ENCODE measurements at regions not wholly inside any gene's neighbourhood (a gene's known extent, or its start where the extent isn't known, plus 50 kb on each side); places are given as distances from the start of the nearest gene placed in this dataset.

DNA sequence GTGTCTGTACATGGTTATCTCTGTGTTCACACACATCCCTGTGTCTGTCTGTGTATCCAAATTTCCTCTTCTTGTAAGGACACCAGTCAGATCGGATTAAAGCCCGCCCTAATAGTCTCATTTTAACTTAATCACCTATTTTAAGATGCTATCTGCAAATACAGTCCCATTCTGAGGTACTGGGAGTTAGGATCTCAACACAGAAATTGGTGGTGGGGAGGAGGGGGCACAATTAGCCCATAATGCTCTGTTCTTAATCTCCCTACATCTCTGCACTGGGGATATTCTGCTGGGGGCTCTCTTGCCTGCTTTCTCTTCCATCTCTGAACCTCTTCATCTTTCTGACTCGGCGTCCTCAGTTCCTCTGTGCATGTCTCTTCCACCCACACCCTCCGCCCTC, 320.7 kb downstream of the CDC5L start:
- TF ChIP-seq, protein P1, sequence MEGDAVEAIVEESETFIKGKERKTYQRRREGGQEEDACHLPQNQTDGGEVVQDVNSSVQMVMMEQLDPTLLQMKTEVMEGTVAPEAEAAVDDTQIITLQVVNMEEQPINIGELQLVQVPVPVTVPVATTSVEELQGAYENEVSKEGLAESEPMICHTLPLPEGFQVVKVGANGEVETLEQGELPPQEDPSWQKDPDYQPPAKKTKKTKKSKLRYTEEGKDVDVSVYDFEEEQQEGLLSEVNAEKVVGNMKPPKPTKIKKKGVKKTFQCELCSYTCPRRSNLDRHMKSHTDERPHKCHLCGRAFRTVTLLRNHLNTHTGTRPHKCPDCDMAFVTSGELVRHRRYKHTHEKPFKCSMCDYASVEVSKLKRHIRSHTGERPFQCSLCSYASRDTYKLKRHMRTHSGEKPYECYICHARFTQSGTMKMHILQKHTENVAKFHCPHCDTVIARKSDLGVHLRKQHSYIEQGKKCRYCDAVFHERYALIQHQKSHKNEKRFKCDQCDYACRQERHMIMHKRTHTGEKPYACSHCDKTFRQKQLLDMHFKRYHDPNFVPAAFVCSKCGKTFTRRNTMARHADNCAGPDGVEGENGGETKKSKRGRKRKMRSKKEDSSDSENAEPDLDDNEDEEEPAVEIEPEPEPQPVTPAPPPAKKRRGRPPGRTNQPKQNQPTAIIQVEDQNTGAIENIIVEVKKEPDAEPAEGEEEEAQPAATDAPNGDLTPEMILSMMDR (IDR thresholded peaks at IDR 0.05; ENCODE audit: poor library complexity, severe bottlenecking) = no peak
- TF ChIP-seq POLR2AphosphoS5 (IDR thresholded peaks at IDR 0.05) = no peak
- TF ChIP-seq RAD21 (conservative IDR thresholded peaks at IDR 0.05) = no peak
- TF ChIP-seq EZH2 (IDR thresholded peaks at IDR 0.05; ENCODE audit: borderline replicate concordance, insufficient read depth, low read length, poor library complexity, severe bottlenecking) = no peak
- TF ChIP-seq, protein P2, sequence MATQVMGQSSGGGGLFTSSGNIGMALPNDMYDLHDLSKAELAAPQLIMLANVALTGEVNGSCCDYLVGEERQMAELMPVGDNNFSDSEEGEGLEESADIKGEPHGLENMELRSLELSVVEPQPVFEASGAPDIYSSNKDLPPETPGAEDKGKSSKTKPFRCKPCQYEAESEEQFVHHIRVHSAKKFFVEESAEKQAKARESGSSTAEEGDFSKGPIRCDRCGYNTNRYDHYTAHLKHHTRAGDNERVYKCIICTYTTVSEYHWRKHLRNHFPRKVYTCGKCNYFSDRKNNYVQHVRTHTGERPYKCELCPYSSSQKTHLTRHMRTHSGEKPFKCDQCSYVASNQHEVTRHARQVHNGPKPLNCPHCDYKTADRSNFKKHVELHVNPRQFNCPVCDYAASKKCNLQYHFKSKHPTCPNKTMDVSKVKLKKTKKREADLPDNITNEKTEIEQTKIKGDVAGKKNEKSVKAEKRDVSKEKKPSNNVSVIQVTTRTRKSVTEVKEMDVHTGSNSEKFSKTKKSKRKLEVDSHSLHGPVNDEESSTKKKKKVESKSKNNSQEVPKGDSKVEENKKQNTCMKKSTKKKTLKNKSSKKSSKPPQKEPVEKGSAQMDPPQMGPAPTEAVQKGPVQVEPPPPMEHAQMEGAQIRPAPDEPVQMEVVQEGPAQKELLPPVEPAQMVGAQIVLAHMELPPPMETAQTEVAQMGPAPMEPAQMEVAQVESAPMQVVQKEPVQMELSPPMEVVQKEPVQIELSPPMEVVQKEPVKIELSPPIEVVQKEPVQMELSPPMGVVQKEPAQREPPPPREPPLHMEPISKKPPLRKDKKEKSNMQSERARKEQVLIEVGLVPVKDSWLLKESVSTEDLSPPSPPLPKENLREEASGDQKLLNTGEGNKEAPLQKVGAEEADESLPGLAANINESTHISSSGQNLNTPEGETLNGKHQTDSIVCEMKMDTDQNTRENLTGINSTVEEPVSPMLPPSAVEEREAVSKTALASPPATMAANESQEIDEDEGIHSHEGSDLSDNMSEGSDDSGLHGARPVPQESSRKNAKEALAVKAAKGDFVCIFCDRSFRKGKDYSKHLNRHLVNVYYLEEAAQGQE (IDR thresholded peaks at IDR 0.05; ENCODE audit: borderline replicate concordance) = no peak
- no peak for TF ChIP-seq TAF1 (IDR thresholded peaks at IDR 0.05; ENCODE audit: low read depth)
- TF ChIP-seq EP300 (conservative IDR thresholded peaks at IDR 0.05; ENCODE audit: poor library complexity, severe bottlenecking) = no peak
- no peak for TF ChIP-seq MXI1 (conservative IDR thresholded peaks at IDR 0.05; ENCODE audit: poor library complexity, severe bottlenecking)
- TF ChIP-seq SMC3 (conservative IDR thresholded peaks at IDR 0.05; ENCODE audit: poor library complexity) = no peak

All from neural cell (in vitro differentiated cells).